Vagina (tissue), 2 donors: ENCODE measurements at regions not wholly inside any gene's neighbourhood (a gene's known extent, or its start where the extent isn't known, plus 50 kb on each side); places are given as distances from the start of the nearest gene placed in this dataset.
"Not testable (repeated sequence)": the region's sequence is repeated elsewhere in the genome, so short reads cannot be mapped to it uniquely, and the experiment has no call there.

ENCODE experiments used
- POLR2A ChIP-seq, 2 donors: fragments of 450-650 bp; IDR thresholded peaks; one replicate each; pipeline ENCODE4 v1.6.1; 2017; ENCODE audit warnings: antibody characterized with exemption in 2 of 2, mild to moderate bottlenecking in 2 of 2, moderate library complexity in 2 of 2
- TF ChIP-seq, protein P1 (sequence below), 3 experiments: fragments of 450-650 bp in 2 of 3; fragments of 200-600 bp in 1 of 3; sonication (generic) in 1 of 3; IDR thresholded peaks; one replicate each; pipeline ENCODE4 v1.5.1; 2017 to 2019; ENCODE audit warnings: antibody characterized with exemption in 3 of 3, mild to moderate bottlenecking in 2 of 3, moderate library complexity in 2 of 3

DNA sequence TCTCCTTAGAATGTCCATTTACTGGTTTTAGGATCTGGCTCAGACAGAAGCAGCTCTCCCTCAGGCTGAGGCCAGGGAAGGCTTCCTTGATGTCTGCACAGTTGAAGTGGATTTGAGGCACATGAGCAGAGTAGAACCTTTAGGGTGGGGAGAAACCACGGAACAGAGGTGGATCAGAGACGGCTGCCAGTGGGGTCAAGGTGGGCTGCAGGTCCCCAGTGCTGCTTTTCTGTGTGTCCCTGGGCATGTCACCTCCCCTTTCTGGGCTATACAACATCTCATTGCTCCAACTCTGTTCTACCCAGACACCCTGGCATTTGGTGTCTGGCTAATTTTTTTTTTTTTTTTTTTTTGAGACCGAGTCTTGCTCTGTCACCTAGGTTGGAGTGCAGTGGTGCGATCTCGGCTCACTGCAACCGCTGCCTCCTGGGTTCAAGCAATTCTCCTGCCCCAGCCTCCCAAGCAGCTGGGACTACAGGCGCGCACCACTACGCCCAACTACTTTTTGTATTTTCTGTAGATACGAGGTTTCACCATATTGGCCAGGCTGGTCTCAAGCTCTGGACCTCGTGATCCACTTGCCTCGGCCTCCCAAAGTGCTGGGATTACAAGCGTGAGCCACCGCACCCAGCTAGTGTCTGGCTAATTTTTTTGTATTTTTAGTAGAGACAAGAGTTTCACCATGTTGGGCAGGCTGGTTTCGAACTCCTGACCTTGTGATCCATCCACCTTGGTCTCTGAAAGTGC lies 73.3 kb upstream of the THOC3 start:
- TF ChIP-seq, protein P1, sequence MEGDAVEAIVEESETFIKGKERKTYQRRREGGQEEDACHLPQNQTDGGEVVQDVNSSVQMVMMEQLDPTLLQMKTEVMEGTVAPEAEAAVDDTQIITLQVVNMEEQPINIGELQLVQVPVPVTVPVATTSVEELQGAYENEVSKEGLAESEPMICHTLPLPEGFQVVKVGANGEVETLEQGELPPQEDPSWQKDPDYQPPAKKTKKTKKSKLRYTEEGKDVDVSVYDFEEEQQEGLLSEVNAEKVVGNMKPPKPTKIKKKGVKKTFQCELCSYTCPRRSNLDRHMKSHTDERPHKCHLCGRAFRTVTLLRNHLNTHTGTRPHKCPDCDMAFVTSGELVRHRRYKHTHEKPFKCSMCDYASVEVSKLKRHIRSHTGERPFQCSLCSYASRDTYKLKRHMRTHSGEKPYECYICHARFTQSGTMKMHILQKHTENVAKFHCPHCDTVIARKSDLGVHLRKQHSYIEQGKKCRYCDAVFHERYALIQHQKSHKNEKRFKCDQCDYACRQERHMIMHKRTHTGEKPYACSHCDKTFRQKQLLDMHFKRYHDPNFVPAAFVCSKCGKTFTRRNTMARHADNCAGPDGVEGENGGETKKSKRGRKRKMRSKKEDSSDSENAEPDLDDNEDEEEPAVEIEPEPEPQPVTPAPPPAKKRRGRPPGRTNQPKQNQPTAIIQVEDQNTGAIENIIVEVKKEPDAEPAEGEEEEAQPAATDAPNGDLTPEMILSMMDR (IDR thresholded peaks at IDR 0.05): not testable (repeated sequence)
- TF ChIP-seq POLR2A (IDR thresholded peaks at IDR 0.05): not testable (repeated sequence)
